GM13977 (cell line): ENCODE measurements at regions not wholly inside any gene's neighbourhood (a gene's known extent, or its start where the extent isn't known, plus 50 kb on each side); places are given as distances from the start of the nearest gene placed in this dataset.
"Not testable (repeated sequence)": the region's sequence is repeated elsewhere in the genome, so short reads cannot be mapped to it uniquely, and the experiment has no call there.

ENCODE experiments used
- DNase-seq: peaks from one replicate; pipeline ENCODE4 v3.0.0; 2012; ENCODE audit warnings: low spot score
- CTCF ChIP-seq: IDR thresholded peaks from 2 replicates; pipeline ENCODE4 v1.5.1; 2012; ENCODE audit warnings: mild to moderate bottlenecking, control low read depth; ENCODE audit not compliant: insufficient read depth; ENCODE audit errors: extremely low read depth, missing control alignments
- in situ Hi-C: fragments of 300-500 bp; cut with MboI; formaldehyde crosslinking; loops from one replicate; pipeline ENCODE4 v1.12.0; 2022; ENCODE audit warnings: low sequenced_read_pairs, low pct_unique_long_range_greater_than_20kb, mixed read lengths, inconsistent platforms; ENCODE audit not compliant: unreplicated experiment

- no peak for TF ChIP-seq CTCF
- no peak for DNase-seq
- in situ Hi-C loops: no loop called here
These were observed 100.0 kb downstream of the URB2 start for GRCh38 chr1:229726061-229726460.

- TF ChIP-seq CTCF: no peak
- no peak for DNase-seq
- in situ Hi-C loops: no loop called here
These were observed 103.9 kb downstream of the URB2 start for GRCh38 chr1:229729916-229730315.

- DNase-seq: no peak
- in situ Hi-C loops: no loop called here
- TF ChIP-seq CTCF: no peak
These were observed 104.5 kb downstream of the URB2 start for GRCh38 chr1:229730573-229730972.

GRCh38 chr1:229732061-229732460 lies 106.0 kb downstream of the URB2 start:
- no peak for TF ChIP-seq CTCF
- in situ Hi-C loops: no loop called here
- no peak for DNase-seq

GRCh38 chr1:229736376-229736775 lies 110.3 kb downstream of the URB2 start:
- in situ Hi-C loops: no loop called here
- no peak for TF ChIP-seq CTCF
- DNase-seq: no peak

GRCh38 chr1:229742614-229743013 lies 116.6 kb downstream of the URB2 start:
- DNase-seq, in situ Hi-C loops: not testable (repeated sequence)

- no peak for TF ChIP-seq CTCF
- no peak for DNase-seq
- in situ Hi-C loops: no loop called here
These were observed 123.9 kb downstream of the URB2 start for GRCh38 chr1:229749992-229750391.

- in situ Hi-C loops: no loop called here
- TF ChIP-seq CTCF: no peak
- DNase-seq: no peak
These were observed 125.6 kb downstream of the URB2 start for GRCh38 chr1:229751610-229752009.
